Nucleus accumbens (tissue), 56 donors: ENCODE measurements at regions not wholly inside any gene's neighbourhood (a gene's known extent, or its start where the extent isn't known, plus 50 kb on each side); places are given as distances from the start of the nearest gene placed in this dataset.
"Not testable (repeated sequence)": the region's sequence is repeated elsewhere in the genome, so short reads cannot be mapped to it uniquely, and the experiment has no call there.

Source experiments
- DNase-seq, 56 donors: peaks; one replicate each; lab custom pipeline; 2025; lab: John Stamatoyannopoulos, UW

GRCh38 chr18:14215952-14216351, 83.7 kb upstream of the ZNF519 start:
- DNase-seq = not testable (repeated sequence)

- DNase-seq = not testable (repeated sequence)
These were observed 71.2 kb upstream of the ZNF519 start for GRCh38 chr18:14203424-14203823.

- not testable (repeated sequence) for DNase-seq
These were observed 58.7 kb upstream of the ZNF519 start for GRCh38 chr18:14190776-14191442.

- DNase-seq = no peak
These were observed 57.6 kb upstream of the ZNF519 start for GRCh38 chr18:14189858-14190257.

- not testable (repeated sequence) for DNase-seq
These were observed 56.6 kb upstream of the ZNF519 start for GRCh38 chr18:14188751-14189406.
